ENCODE measurements at regions not wholly inside any gene's neighbourhood (a gene's known extent, or its start where the extent isn't known, plus 50 kb on each side); places are given as distances from the start of the nearest gene placed in this dataset.

DNA sequence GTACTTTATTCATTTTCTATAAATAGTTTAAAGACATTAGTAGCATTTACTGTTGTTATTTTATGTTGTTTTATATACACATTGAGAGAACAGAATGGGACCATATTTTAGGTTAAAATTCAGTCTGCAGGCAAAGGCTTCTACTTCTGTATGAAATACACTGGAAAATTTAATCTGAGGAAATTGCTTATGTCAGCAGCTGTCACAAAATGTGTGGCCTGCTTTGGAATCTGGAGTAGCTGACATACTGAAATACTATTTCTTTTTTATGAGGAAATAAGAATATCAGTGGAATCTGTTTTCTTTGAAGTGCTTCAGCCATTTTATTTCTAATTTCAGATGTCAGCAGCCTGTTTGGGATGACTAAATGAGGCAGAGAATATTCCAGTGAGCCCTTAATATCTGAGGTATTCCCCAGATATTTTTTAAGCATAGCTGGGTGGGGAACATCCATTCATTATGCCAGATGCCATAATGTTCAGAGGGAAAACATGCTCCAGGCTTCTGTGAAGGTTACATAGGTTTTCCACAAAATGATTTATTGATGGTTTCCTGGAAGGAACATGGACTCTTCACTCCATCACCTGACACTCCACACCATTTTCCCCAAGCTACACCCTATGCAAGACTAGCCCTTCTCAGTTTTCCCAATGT lies 267.1 kb downstream of the ARL4A start:
- no peak overlapping the region for H3K27ac ChIP-seq (ENCODE audit: low read length in 2 of 2)
- ChIA-PET CTCF (no interaction called here), POLR2A (no interaction called here)
- no peak overlapping the region for H3K9ac ChIP-seq (ENCODE audit: low read length)
- no peaks in the 10 kb centered on the region for H3K27me3 ChIP-seq (replicated peaks in 1 of 4; ENCODE audit: control extremely low read depth in 1 of 4, control insufficient read depth in 3 of 4, insufficient read depth in 4 of 4, low read length in 3 of 4)
- no peaks in the 10 kb centered on the region for H3K4me1 Mint-ChIP-seq
- H3K9me3 Mint-ChIP-seq (ENCODE audit: insufficient read depth), result no peaks in the 10 kb centered on the region
- TF ChIP-seq CTCF (IDR thresholded peaks at IDR 0.05) (no peak), EZH2 (IDR thresholded peaks at IDR 0.05; ENCODE audit: borderline replicate concordance, insufficient read depth, low read depth, low read length, poor library complexity, severe bottlenecking) (no peak)
- intact Hi-C loops (cut with micrococcal nuclease), result no loop called here
- H3K79me2 ChIP-seq (ENCODE audit: control insufficient read depth, insufficient read depth, low read length), result no peaks in the 10 kb centered on the region
- H2AFZ ChIP-seq (ENCODE audit: insufficient read depth, low read depth, low read length, poor library complexity, severe bottlenecking), result no peak overlapping the region
- ATAC-seq (ENCODE audit: low read depth), result no peak
- no peak overlapping the region for H3K4me2 ChIP-seq (replicated peaks; ENCODE audit: low read depth, low read length, poor library complexity, severe bottlenecking)
- H4K20me1 ChIP-seq (ENCODE audit: control insufficient read depth, insufficient read depth, low read length, poor library complexity, severe bottlenecking), result no peaks in the 10 kb centered on the region
- H3K27ac Mint-ChIP-seq, result no peak overlapping the region
- no peak overlapping the region for H3K4me3 ChIP-seq (ENCODE audit: control extremely low read depth in 1 of 5, extremely low read depth in 1 of 5, insufficient read depth in 1 of 5, low read depth in 2 of 5, low read length in 4 of 5)
- no peak overlapping the region for H3K4me3 Mint-ChIP-seq
- DNase-seq, result no peak
- no peaks in the 10 kb centered on the region for H3K9me3 ChIP-seq (ENCODE audit: control extremely low read depth in 1 of 3, control insufficient read depth in 2 of 3, insufficient read depth in 1 of 3, low read length in 2 of 3)
- peaks cover under 1% of the 10 kb centered on the region for H3K27me3 Mint-ChIP-seq
- no peaks in the 10 kb centered on the region for H3K4me1 ChIP-seq (ENCODE audit: control insufficient read depth in 2 of 2, insufficient read depth in 2 of 2, low read length in 2 of 2)
- no peaks in the 10 kb centered on the region for H3K36me3 ChIP-seq (replicated peaks in 1 of 2; ENCODE audit: control extremely low read depth in 1 of 2, control insufficient read depth in 1 of 2, extremely low read depth in 1 of 2, insufficient read depth in 2 of 2, low read length in 1 of 2)

- ATAC-seq (ENCODE audit: low read depth), result no peak
- no peaks in the 10 kb centered on the region for H3K79me2 ChIP-seq (ENCODE audit: control insufficient read depth, insufficient read depth, low read length)
- 80% methylated on average over 2 of the region's 5 CpGs for WGBS (ENCODE audit: insufficient coverage)
- H3K9ac ChIP-seq (ENCODE audit: low read length), result no peak overlapping the region
- H3K4me2 ChIP-seq (replicated peaks; ENCODE audit: low read depth, low read length, poor library complexity, severe bottlenecking), result no peak overlapping the region
- no peak for TF ChIP-seq EZH2 (IDR thresholded peaks at IDR 0.05; ENCODE audit: borderline replicate concordance, insufficient read depth, low read depth, low read length, poor library complexity, severe bottlenecking)
- TF ChIP-seq CTCF (IDR thresholded peaks at IDR 0.05), result no peak
- H3K4me3 ChIP-seq (ENCODE audit: control extremely low read depth in 1 of 5, extremely low read depth in 1 of 5, insufficient read depth in 1 of 5, low read depth in 2 of 5, low read length in 4 of 5), result no peak overlapping the region
- intact Hi-C loops (cut with micrococcal nuclease), result no loop called here
- no peaks in the 10 kb centered on the region for H3K36me3 ChIP-seq (replicated peaks in 1 of 2; ENCODE audit: control extremely low read depth in 1 of 2, control insufficient read depth in 1 of 2, extremely low read depth in 1 of 2, insufficient read depth in 2 of 2, low read length in 1 of 2)
- H4K20me1 ChIP-seq (ENCODE audit: control insufficient read depth, insufficient read depth, low read length, poor library complexity, severe bottlenecking), result no peaks in the 10 kb centered on the region
- H3K27me3 ChIP-seq (replicated peaks in 1 of 4; ENCODE audit: control extremely low read depth in 1 of 4, control insufficient read depth in 3 of 4, insufficient read depth in 4 of 4, low read length in 3 of 4), result no peaks in the 10 kb centered on the region
- Mint-ChIP-seq H3K4me1 (no peaks in the 10 kb centered on the region), H3K27ac (no peak overlapping the region), H3K4me3 (no peak overlapping the region), H3K9me3 (ENCODE audit: insufficient read depth) (no peaks in the 10 kb centered on the region), H3K27me3 (no peaks in the 10 kb centered on the region)
- no peak for DNase-seq
- POLR2A ChIA-PET, result no interaction called here
- H2AFZ ChIP-seq (ENCODE audit: insufficient read depth, low read depth, low read length, poor library complexity, severe bottlenecking), result no peak overlapping the region
- no peaks in the 10 kb centered on the region for H3K4me1 ChIP-seq (ENCODE audit: control insufficient read depth in 2 of 2, insufficient read depth in 2 of 2, low read length in 2 of 2)
- H3K27ac ChIP-seq (ENCODE audit: low read length in 2 of 2), result no peak overlapping the region
- no peaks in the 10 kb centered on the region for H3K9me3 ChIP-seq (ENCODE audit: control extremely low read depth in 1 of 3, control insufficient read depth in 2 of 3, insufficient read depth in 1 of 3, low read length in 2 of 3)
- CTCF ChIA-PET, result no interaction called here
Observed at GRCh38 chr7:12957487-12957886, 270.1 kb downstream of the ARL4A start.
